H9 (cell line): ENCODE measurements at regions not wholly inside any gene's neighbourhood (a gene's known extent, or its start where the extent isn't known, plus 50 kb on each side); places are given as distances from the start of the nearest gene placed in this dataset.

Experiments used
- DNase-seq: peaks from one replicate; pipeline ENCODE4 v3.0.0-alpha.2; 2017
- H2AFZ ChIP-seq: one replicate; pipeline ENCODE4 v1.6.1; 2013; ENCODE audit warnings: mild to moderate bottlenecking, low read length, control low read depth, moderate library complexity
- H2AK5ac ChIP-seq: 2 replicates; pipeline ENCODE4 v1.6.1; 2013; ENCODE audit warnings: low read length, control low read depth, mixed read lengths; ENCODE audit not compliant: insufficient read length
- H2BK120ac ChIP-seq: one replicate; pipeline ENCODE4 v1.6.1; 2013; ENCODE audit warnings: low read depth, mild to moderate bottlenecking, low read length, control low read depth, inconsistent platforms; ENCODE audit not compliant: poor library complexity, severe bottlenecking
- H2BK12ac ChIP-seq: 2 replicates; pipeline ENCODE4 v1.6.1; 2013; ENCODE audit warnings: low read length, control low read depth, mixed read lengths, low read depth; ENCODE audit not compliant: insufficient read length
- H2BK15ac ChIP-seq: 2 replicates; pipeline ENCODE4 v1.6.1; 2013; ENCODE audit warnings: low read depth, low read length, control low read depth
- H2BK20ac ChIP-seq: one replicate; pipeline ENCODE4 v1.6.1; 2013; ENCODE audit warnings: low read depth, mild to moderate bottlenecking, low read length, control low read depth, inconsistent platforms; ENCODE audit not compliant: poor library complexity, severe bottlenecking
- H2BK5ac ChIP-seq: 2 replicates; pipeline ENCODE4 v1.6.1; 2013; ENCODE audit warnings: low read length, control low read depth, mixed read lengths; ENCODE audit not compliant: insufficient read length
- H3K14ac ChIP-seq: 2 replicates; pipeline ENCODE4 v1.6.1; 2013; ENCODE audit warnings: low read length, control low read depth; ENCODE audit not compliant: insufficient read depth
- H3K18ac ChIP-seq: 2 replicates; pipeline ENCODE4 v1.6.1; 2013; ENCODE audit warnings: low read depth, mild to moderate bottlenecking, mixed read lengths, low read length, control low read depth; ENCODE audit not compliant: insufficient read length
- H3K23ac ChIP-seq: 2 replicates; pipeline ENCODE4 v1.6.1; 2013; ENCODE audit warnings: low read length, control low read depth, mixed read lengths, low read depth; ENCODE audit not compliant: insufficient read length
- H3K23me2 ChIP-seq: 2 replicates; pipeline ENCODE4 v1.6.1; 2013; ENCODE audit warnings: low read depth, mild to moderate bottlenecking, mixed read lengths, low read length, control low read depth; ENCODE audit not compliant: insufficient read length, poor library complexity, severe bottlenecking
- H3K27ac ChIP-seq: 2 replicates; pipeline ENCODE4 v1.5.1; 2013; ENCODE audit warnings: low read length, control low read depth, mixed read lengths, low read depth; ENCODE audit not compliant: insufficient read length
- H3K27me3 ChIP-seq: 2 replicates; pipeline ENCODE4 v1.6.1; 2013; ENCODE audit warnings: low read length, control low read depth, inconsistent platforms; ENCODE audit not compliant: insufficient read depth
- H3K4ac ChIP-seq: 2 replicates; pipeline ENCODE4 v1.6.1; 2013; ENCODE audit warnings: low read depth, mild to moderate bottlenecking, control low read depth, inconsistent platforms, low read length, moderate library complexity
- H3K4me1 ChIP-seq: 2 replicates; pipeline ENCODE4 v1.6.1; 2013; ENCODE audit warnings: low read length, control low read depth, inconsistent platforms; ENCODE audit not compliant: insufficient read depth
- H3K4me2 ChIP-seq: 2 replicates; pipeline ENCODE4 v1.6.1; 2013; ENCODE audit warnings: low read length, control low read depth, mixed read lengths; ENCODE audit not compliant: insufficient read length, insufficient read depth
- H3K56ac ChIP-seq: 2 replicates; pipeline ENCODE4 v1.6.1; 2013; ENCODE audit warnings: low read depth, mild to moderate bottlenecking, mixed read lengths, low read length, control low read depth; ENCODE audit not compliant: insufficient read length
- H3K79me1 ChIP-seq: 2 replicates; pipeline ENCODE4 v1.6.1; 2013; ENCODE audit warnings: low read depth, mild to moderate bottlenecking, moderate library complexity, low read length, control low read depth, inconsistent platforms; ENCODE audit not compliant: insufficient read depth, poor library complexity, severe bottlenecking
- H3K79me2 ChIP-seq: 2 replicates; pipeline ENCODE4 v1.6.1; 2013; ENCODE audit warnings: low read length, control low read depth, inconsistent platforms; ENCODE audit not compliant: insufficient read depth
- H3K9ac ChIP-seq: 2 replicates; pipeline ENCODE4 v1.6.1; 2013; ENCODE audit warnings: low read length, control low read depth, mixed read lengths; ENCODE audit not compliant: insufficient read length; ENCODE audit errors: extremely low read depth
- H3K9me3 ChIP-seq: one replicate; pipeline ENCODE4 v1.6.1; 2013; ENCODE audit warnings: low read depth, low read length, inconsistent platforms; ENCODE audit not compliant: control insufficient read depth
- H3T11ph ChIP-seq: one replicate; pipeline ENCODE4 v1.6.1; 2013; ENCODE audit warnings: mild to moderate bottlenecking, low read length, control low read depth, inconsistent platforms
- H4K20me1 ChIP-seq: one replicate; pipeline ENCODE4 v1.6.1; 2013; ENCODE audit not compliant: control insufficient read depth, insufficient read length, insufficient read depth
- H4K5ac ChIP-seq: 2 replicates; pipeline ENCODE4 v1.6.1; 2013; ENCODE audit warnings: low read depth, mild to moderate bottlenecking, mixed read lengths, low read length, control low read depth; ENCODE audit not compliant: insufficient read length
- H4K8ac ChIP-seq: replicated peaks from 2 replicates; pipeline ENCODE4 v1.6.1; 2013; ENCODE audit warnings: low read length, control low read depth, mixed read lengths, low read depth; ENCODE audit not compliant: insufficient read length
- H4K91ac ChIP-seq: 2 replicates; pipeline ENCODE4 v1.6.1; 2013; ENCODE audit warnings: low read depth, mild to moderate bottlenecking, moderate library complexity, mixed read lengths, low read length, control low read depth; ENCODE audit not compliant: insufficient read length
- H3K27ac Mint-ChIP-seq, 3 experiments: 2 replicates in 2 of 3; 3 replicates in 1 of 3; pipeline ENCODE4 v1.8.0; 2020 to 2021; ENCODE audit warnings: mixed read lengths in 3 of 3, mild to moderate bottlenecking in 1 of 3, moderate library complexity in 1 of 3
- H3K27me3 Mint-ChIP-seq: 2 replicates; pipeline ENCODE4 v1.8.0; 2021; ENCODE audit warnings: low read depth, mild to moderate bottlenecking, moderate library complexity, mixed read lengths
- H3K36me3 Mint-ChIP-seq, 3 experiments: 2 replicates in 2 of 3; 3 replicates in 1 of 3; pipeline ENCODE4 v1.8.0; 2020 to 2021; ENCODE audit warnings: low read depth in 3 of 3, mixed read lengths in 3 of 3; ENCODE audit not compliant: insufficient read depth in 1 of 3
- H3K4me1 Mint-ChIP-seq, 2 experiments: 2 replicates each; pipeline ENCODE4 v1.8.0; 2020; ENCODE audit warnings: mixed read lengths in 2 of 2
- H3K4me3 Mint-ChIP-seq, 2 experiments: 2 replicates in 1 of 2; 3 replicates in 1 of 2; pipeline ENCODE4 v1.8.0; 2020 to 2021; ENCODE audit warnings: mild to moderate bottlenecking in 2 of 2, mixed read lengths in 2 of 2, moderate library complexity in 1 of 2
- H3K9me3 Mint-ChIP-seq, 2 experiments: 2 replicates in 1 of 2; 3 replicates in 1 of 2; pipeline ENCODE4 v1.8.0; 2020; ENCODE audit warnings: mild to moderate bottlenecking in 2 of 2, mixed read lengths in 2 of 2, moderate library complexity in 1 of 2
- WGBS: extraction: QIAGEN DNeasy Blood & Tissue Kit; methylation state at CpG from one replicate; pipeline ENCODE4 v1.1.7; 2013; ENCODE audit warnings: missing lambda C conversion rate, low lambda C conversion rate, mixed read lengths; ENCODE audit not compliant: insufficient read length; ENCODE audit errors: extremely low coverage; 5-methylcytosine and 5-hydroxymethylcytosine counted together
- TF ChIP-seq, protein P1 (sequence below): fragments of 200-600 bp; sonication (generic); conservative IDR thresholded peaks from 3 replicates; pipeline ENCODE4 v1.8.0; 2021; ENCODE audit warnings: antibody characterized with exemption, mild to moderate bottlenecking

DNA sequence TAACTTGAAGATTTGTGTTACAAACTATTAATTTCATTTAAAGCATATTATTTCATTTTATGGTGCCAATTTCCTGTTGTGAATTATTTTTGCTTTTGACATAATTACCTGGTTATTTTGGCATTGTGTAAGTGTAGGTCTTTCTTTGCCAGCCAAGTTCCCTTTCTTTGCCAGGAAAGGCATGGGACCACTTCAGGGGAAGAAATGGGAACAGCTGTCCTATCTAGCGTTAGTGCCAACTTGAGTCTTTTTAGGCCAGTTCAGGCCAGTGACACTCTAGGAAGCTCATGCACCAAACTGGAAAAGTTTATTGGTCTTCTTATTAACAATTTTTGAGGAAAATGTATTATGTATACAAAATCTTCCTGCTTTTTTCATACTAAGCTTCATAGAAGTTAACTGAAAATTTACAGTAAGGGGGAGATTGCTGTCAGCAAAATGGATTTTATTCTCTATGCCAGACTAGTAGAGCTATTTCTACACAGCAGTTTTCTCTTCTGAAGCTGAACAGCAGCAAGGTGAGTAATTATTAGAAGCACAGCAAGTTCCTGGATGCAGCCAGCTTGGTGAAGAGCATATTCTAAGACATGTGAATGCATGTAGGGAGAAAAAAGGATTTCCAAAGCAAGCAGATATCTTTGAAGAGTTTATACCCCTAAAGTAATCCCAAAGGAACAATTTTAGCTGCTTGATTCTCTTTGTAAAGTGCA is 914.6 kb upstream of the ADGRL4 start:
- H2AFZ ChIP-seq = no peak overlapping the region
- H3K23ac ChIP-seq = no peak overlapping the region
- H3K4me3 Mint-ChIP-seq = no peak overlapping the region

More for the DNA sequence above, 914.6 kb upstream of the ADGRL4 start:
- no peak overlapping the region for H2BK5ac ChIP-seq
- H3K14ac ChIP-seq = no peak overlapping the region
- H4K5ac ChIP-seq = no peak overlapping the region
- no peaks in the 10 kb centered on the region for H3K27me3 ChIP-seq
- no peak overlapping the region for H3T11ph ChIP-seq
- no peak overlapping the region for H2AK5ac ChIP-seq
- Mint-ChIP-seq H3K36me3 (peaks cover 17 to 27% (median 18%) of the 10 kb centered on the region in 3 experiments), H3K9me3 (peaks cover 23 to 28% of the 10 kb centered on the region in 2 experiments), H3K4me1 (no peaks in the 10 kb centered on the region), H3K27ac (no peak overlapping the region), H3K27me3 (no peaks in the 10 kb centered on the region)
- no peak overlapping the region for H4K91ac ChIP-seq
- H3K18ac ChIP-seq = no peak overlapping the region
- no peak overlapping the region for H3K9ac ChIP-seq
- TF ChIP-seq, protein P1, sequence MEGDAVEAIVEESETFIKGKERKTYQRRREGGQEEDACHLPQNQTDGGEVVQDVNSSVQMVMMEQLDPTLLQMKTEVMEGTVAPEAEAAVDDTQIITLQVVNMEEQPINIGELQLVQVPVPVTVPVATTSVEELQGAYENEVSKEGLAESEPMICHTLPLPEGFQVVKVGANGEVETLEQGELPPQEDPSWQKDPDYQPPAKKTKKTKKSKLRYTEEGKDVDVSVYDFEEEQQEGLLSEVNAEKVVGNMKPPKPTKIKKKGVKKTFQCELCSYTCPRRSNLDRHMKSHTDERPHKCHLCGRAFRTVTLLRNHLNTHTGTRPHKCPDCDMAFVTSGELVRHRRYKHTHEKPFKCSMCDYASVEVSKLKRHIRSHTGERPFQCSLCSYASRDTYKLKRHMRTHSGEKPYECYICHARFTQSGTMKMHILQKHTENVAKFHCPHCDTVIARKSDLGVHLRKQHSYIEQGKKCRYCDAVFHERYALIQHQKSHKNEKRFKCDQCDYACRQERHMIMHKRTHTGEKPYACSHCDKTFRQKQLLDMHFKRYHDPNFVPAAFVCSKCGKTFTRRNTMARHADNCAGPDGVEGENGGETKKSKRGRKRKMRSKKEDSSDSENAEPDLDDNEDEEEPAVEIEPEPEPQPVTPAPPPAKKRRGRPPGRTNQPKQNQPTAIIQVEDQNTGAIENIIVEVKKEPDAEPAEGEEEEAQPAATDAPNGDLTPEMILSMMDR = no peak
- no peak overlapping the region for H3K4ac ChIP-seq
- H3K4me2 ChIP-seq = no peak overlapping the region
- H3K23me2 ChIP-seq = no peaks in the 10 kb centered on the region
- H2BK120ac ChIP-seq = no peak overlapping the region
- no peak overlapping the region for H2BK12ac ChIP-seq
- no CpG with 5 or more reads among the region's 1 CpG for WGBS
- H3K79me2 ChIP-seq = no peaks in the 10 kb centered on the region
- no peaks in the 10 kb centered on the region for H3K4me1 ChIP-seq
- no peak overlapping the region for H2BK15ac ChIP-seq
- H4K8ac ChIP-seq = no peak overlapping the region
- H2BK20ac ChIP-seq = no peak overlapping the region
- no peak for DNase-seq
- H3K79me1 ChIP-seq = no peaks in the 10 kb centered on the region
- no peaks in the 10 kb centered on the region for H4K20me1 ChIP-seq
- no peak overlapping the region for H3K56ac ChIP-seq
- H3K9me3 ChIP-seq = peaks cover 15% of the 10 kb centered on the region
- H3K27ac ChIP-seq = no peak overlapping the region
